Esophagus mucosa (tissue), 1 donor: ENCODE measurements at regions not wholly inside any gene's neighbourhood (a gene's known extent, or its start where the extent isn't known, plus 50 kb on each side); places are given as distances from the start of the nearest gene placed in this dataset.
"Not testable (repeated sequence)": the region's sequence is repeated elsewhere in the genome, so short reads cannot be mapped to it uniquely, and the experiment has no call there.

Source experiments
- ATAC-seq: fragments of 200-7000 bp; cut with Tn5 transposase; one replicate; pipeline ENCODE4 v1.9.1; 2020
- donor health status: DM: yes; HTN: yes; CAD: no.

GRCh38 chr16:51845586-51846305 lies 694.7 kb upstream of the SALL1 start:
- ATAC-seq: no peak

- ATAC-seq: no peak
Measured at GRCh38 chr16:51839727-51840462, 688.8 kb upstream of the SALL1 start.

DNA sequence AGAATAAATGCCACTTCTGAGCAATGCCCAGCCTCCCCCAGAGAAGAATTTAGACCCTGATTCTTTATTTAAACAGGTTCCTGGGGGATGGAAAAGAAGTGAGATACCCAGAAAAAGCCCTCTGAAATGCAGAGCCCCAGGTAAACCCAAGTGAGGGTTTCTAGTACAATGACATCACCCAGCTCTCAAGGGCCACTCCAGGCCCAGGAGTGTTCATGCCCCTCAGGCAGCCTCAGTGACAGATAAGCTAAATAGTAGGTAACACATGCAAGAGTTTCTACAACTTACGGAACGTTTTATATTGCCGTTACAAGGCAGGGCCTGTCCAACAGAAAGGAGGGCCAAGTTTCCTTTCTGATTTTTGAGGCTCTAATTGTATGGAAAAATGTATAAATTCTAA lies 683.7 kb upstream of the SALL1 start:
- ATAC-seq: no peak

DNA sequence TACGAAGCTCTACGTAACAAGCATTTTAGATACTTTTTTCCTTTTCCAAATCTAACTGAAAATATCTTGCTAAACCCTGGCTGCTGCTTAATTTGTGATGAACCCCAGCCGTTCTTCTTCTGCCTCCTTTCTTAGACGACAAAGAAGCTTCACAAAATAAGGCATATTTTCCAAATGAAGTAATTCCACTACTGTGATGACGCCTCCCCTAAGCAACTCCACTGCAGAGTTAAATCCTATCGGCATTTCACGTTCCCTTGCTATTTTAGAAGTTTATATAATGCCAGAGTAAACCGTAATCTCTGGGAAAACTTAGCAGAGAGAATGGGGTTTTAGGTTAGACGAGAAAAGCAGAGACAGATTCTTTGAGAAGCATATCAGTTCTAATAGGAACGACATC lies 683.1 kb upstream of the SALL1 start:
- no peak for ATAC-seq

GRCh38 chr16:51831595-51832367 lies 680.7 kb upstream of the SALL1 start:
- ATAC-seq: no peak

- ATAC-seq: not testable (repeated sequence)
Measured at GRCh38 chr16:51831034-51831433, 680.0 kb upstream of the SALL1 start.

DNA sequence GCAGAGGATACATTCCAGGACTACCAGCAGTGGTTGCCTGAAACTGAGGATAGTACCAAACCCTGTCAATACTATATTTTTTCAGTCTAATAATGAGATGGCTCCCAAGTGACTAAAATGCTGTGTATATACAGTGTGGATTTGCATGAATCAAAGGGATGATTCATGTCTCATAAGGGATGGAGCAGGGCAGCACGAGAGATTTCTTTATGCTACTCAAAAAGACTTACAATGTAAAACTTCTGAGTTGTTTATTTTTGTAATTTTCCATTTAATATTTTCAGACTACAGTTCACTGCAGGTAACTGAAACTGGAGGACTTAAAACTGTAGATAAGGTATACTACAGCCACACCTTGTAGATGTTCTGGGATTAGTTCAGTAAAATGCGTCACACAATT lies 674.7 kb upstream of the SALL1 start:
- no peak for ATAC-seq

- ATAC-seq: no peak
Measured at GRCh38 chr16:51822471-51822870, 671.4 kb upstream of the SALL1 start.

DNA sequence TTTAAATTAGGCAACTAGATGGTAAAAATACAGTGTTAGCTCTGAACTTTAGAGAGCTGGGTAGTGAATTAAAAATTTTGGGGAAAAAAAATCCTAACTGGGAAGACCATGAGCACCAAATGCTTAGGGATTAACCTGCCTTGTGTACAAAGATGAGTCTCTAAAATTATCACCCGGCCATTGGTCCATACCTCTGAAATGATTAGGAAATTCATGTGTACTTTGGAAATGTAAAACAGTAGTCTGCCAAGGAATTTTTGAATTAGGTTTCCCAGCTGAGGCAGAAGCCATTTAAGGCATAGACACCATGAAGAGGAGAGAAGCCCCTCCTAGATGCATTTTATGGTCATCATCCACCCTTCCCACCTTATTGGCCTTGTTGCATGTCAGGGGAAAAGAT lies 670.5 kb upstream of the SALL1 start:
- no peak for ATAC-seq

DNA sequence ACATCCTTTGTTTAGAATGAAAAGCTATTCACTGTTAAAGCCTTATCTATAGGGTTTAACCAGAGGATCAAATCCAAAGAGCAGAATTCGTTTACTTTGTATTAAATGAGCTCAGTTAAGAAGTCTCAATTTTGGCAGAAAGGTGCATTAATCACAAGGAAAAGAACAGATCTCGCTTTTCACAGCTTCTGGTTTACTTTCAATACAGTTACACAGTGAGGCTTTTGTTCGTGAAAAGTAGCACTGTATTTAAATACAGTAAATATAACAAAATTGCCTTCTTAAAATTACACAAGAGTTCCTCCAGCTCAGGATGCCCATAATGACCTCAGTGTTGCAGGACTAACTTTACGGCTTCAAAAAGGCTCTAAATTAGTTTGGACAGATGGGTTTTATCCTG lies 669.1 kb upstream of the SALL1 start:
- no peak for ATAC-seq

- no peak for ATAC-seq
Measured at GRCh38 chr16:51818342-51818944, 667.4 kb upstream of the SALL1 start.

DNA sequence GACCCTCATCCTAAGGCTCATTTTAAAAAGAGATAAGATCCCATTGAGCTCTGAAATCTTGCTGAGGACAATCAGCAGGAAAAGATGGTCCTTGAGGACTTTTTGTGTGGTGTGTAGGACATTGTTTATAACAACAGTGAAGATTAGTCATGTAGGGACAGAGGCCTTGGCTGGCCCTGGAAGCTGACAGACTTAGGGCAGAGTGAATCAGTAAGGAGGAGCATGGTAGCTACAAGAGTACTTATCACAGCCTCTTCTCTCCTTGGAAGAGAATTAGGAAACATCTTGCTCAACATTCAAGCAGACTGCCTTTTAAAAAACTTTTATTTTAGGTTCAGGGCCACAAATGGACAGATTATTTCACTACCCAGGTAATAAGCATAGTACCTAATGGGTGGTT lies 665.9 kb upstream of the SALL1 start:
- no peak for ATAC-seq

GRCh38 chr16:51815523-51815922 lies 664.5 kb upstream of the SALL1 start:
- ATAC-seq: no peak

- no peak for ATAC-seq
Measured at GRCh38 chr16:51814617-51815016, 663.5 kb upstream of the SALL1 start.

DNA sequence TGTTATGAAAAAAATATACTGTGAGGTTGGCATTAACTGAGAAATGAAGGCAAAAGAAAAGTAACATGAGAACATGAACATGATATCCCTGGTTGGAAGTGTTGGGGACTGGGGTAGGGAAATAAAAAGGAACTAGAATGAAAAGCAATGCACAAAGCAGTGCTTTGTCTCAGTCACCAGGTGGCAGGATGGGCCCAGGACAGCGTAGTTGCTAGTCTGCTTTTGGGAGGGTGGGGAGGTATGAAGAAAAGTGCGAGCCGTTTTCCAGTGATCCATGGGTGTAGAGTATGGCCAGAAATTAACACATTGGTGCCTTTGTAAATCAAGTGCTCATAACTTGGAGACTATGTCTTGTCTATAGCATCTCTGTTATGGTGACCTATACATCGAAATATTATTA lies 662.5 kb upstream of the SALL1 start:
- no peak for ATAC-seq

DNA sequence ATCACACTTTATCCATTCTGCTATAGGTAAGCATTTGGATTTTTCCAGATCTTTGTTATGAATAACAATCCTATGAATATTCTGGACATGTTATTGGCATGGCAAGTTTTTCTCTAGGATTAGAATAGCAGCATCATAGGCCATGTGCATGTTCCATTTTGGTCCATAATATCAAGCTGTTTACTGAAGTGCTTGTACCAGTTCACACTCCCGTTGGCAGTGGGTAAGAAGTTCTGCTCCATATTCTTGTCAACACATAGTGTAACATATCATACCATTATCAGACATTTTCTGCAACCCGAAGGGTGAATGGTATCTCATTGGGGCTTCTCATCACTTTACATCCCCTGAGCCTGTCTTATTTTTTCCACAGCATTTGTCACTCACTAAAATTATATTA lies 661.9 kb upstream of the SALL1 start:
- no peak for ATAC-seq

- no peak for ATAC-seq
Measured at GRCh38 chr16:51807551-51807950, 656.5 kb upstream of the SALL1 start.

- ATAC-seq: no peak
Measured at GRCh38 chr16:51801635-51802034, 650.6 kb upstream of the SALL1 start.

DNA sequence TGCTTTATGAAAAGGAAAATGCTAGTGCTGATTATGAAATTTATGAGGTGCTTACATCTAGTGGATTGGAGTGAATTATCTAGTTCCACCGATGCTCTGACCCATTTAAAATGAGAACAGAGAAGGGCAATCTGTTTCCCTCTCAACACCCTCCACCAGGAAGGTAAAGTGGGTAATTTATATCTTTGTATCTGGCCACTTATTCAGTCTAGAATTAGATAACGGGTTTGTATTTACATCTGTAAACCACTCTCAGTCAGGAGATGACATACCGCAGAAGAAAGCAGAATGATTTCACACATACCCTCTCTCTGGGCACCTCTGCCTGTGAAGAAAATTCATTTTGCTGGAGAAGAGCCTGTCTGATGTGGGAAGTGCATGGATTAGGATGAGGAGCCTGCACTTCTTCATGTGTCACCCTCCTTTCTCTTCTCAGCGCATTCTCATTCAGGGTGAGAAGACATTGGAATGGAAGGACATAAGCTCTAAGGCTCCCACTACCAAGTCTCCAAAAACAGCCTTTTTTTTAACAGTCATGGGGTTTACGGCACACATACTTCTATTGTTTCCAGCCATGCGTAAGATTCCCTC lies 646.7 kb upstream of the SALL1 start:
- no peak for ATAC-seq

DNA sequence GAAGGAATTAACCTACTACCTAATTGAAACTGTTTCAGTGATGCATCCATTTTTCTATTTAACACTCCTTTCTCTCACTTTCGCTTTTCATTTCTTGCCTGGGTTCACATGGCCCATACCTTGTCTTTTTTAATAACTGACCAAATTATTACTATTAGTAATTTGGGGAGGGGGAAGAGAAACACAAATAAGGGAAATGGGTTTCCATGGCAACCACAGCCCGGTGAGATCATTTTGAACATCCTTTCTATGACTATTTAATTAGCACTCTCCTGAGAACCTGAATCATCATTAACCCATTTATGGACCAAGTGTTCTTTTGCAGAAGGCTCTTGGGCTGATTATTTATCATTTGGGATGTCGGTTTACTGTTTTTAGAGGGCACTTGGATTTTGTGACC lies 628.2 kb upstream of the SALL1 start:
- no peak for ATAC-seq

DNA sequence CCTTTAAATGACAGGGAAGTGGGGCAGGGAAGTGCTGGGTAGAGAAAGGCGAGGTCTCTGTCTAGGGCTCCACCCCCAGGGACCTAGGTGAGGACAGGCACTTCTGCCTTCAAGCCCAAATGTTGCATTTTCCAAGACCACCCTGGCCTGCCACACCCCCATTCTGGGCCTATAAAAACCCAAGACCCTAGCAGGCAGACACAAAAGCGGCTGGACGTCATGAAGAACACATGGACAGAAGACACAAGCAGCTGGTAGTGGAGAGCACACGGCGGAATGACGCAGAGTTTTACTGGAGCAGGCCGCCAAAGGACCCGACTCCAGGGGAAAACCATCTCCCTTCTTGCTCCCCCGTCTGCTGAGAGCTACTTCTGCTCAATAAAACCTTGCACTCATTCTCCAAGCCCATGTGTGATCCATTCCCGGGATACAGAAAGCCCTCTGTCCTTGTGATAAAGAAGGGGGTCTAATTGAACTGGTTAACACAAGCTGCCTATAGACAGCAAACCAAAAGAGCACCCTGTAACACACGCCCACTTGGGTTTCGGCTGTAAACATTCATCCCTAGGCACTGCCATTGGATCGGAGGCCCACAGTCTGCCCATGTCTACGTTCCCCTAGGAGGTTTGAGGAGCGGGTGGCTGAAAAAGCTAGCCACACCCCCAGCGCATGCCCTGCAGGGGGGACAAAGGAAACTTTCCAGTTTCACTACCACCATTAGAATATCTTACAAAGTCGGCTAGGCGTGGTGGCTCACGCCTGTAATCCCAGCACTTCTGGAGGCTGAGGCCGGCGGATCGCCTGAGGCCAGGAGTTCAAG lies 622.2 kb upstream of the SALL1 start:
- no peak for ATAC-seq

GRCh38 chr16:51766739-51767138 lies 615.7 kb upstream of the SALL1 start:
- no peak for ATAC-seq
